Testis (tissue), 2 donors: ENCODE measurements at regions not wholly inside any gene's neighbourhood (a gene's known extent, or its start where the extent isn't known, plus 50 kb on each side); places are given as distances from the start of the nearest gene placed in this dataset.
"Not testable (repeated sequence)": the region's sequence is repeated elsewhere in the genome, so short reads cannot be mapped to it uniquely, and the experiment has no call there.

Experiments
- DNase-seq: peaks from one replicate; pipeline ENCODE4 v3.0.0-alpha.2; 2019
- H3K27ac ChIP-seq, 2 donors: fragments of 200-600 bp; sonication (generic); one replicate each; pipeline ENCODE4 v1.5.1; 2019
- H3K27me3 ChIP-seq: fragments of 200-600 bp; sonication (generic); one replicate; pipeline ENCODE4 v1.5.1; 2019
- H3K36me3 ChIP-seq: fragments of 200-600 bp; sonication (generic); one replicate; pipeline ENCODE4 v1.5.1; 2017; ENCODE audit warnings: low read depth; ENCODE audit errors: missing control alignments
- H3K4me1 ChIP-seq: fragments of 200-600 bp; sonication (generic); one replicate; pipeline ENCODE4 v1.5.1; 2019
- H3K4me3 ChIP-seq, 2 donors: fragments of 200-600 bp; sonication (generic); one replicate each; pipeline ENCODE4 v1.5.1; 2017 to 2019
- H3K9me3 ChIP-seq: fragments of 200-600 bp; sonication (generic); one replicate; pipeline ENCODE4 v1.5.1; 2017
- POLR2A ChIP-seq: fragments of 450-650 bp; IDR thresholded peaks from one replicate; pipeline ENCODE4 v1.6.1; 2017; ENCODE audit warnings: antibody characterized with exemption, mild to moderate bottlenecking, moderate library complexity
- WGBS, 2 donors: methylation state at CpG; one replicate each; pipeline ENCODE4 v1.1.5; 2018; 5-methylcytosine and 5-hydroxymethylcytosine counted together
- intact Hi-C: fragments of 100-400 bp; cut with DNase I; formaldehyde crosslinking; loops from one replicate; pipeline ENCODE4 v1.15.1; 2023; ENCODE audit warnings: low total_unique reads
- TF ChIP-seq, protein P1 (sequence below), 3 experiments: fragments of 450-650 bp in 2 of 3; fragments of 200-600 bp in 1 of 3; sonication (generic) in 1 of 3; IDR thresholded peaks; one replicate each; pipeline ENCODE4 v1.5.1; 2016 to 2019; ENCODE audit warnings: antibody characterized with exemption in 3 of 3, mild to moderate bottlenecking in 2 of 3, moderate library complexity in 1 of 3

GRCh38 chr14:71165121-71166031 is 258.1 kb downstream of the PCNX1 start:
- WGBS, 2 donors = 44 to 48% methylated on average over 15 of the region's 15 CpGs
- TF ChIP-seq, protein P1, sequence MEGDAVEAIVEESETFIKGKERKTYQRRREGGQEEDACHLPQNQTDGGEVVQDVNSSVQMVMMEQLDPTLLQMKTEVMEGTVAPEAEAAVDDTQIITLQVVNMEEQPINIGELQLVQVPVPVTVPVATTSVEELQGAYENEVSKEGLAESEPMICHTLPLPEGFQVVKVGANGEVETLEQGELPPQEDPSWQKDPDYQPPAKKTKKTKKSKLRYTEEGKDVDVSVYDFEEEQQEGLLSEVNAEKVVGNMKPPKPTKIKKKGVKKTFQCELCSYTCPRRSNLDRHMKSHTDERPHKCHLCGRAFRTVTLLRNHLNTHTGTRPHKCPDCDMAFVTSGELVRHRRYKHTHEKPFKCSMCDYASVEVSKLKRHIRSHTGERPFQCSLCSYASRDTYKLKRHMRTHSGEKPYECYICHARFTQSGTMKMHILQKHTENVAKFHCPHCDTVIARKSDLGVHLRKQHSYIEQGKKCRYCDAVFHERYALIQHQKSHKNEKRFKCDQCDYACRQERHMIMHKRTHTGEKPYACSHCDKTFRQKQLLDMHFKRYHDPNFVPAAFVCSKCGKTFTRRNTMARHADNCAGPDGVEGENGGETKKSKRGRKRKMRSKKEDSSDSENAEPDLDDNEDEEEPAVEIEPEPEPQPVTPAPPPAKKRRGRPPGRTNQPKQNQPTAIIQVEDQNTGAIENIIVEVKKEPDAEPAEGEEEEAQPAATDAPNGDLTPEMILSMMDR (IDR thresholded peaks at IDR 0.05) = no peak
- no peak for TF ChIP-seq POLR2A
- no peak overlapping the region for H3K27ac ChIP-seq
- H3K4me1 ChIP-seq = peaks cover 14% of the 10 kb centered on the region
- peak; percentile 39 for DNase-seq
- H3K9me3 ChIP-seq = no peaks in the 10 kb centered on the region
- no peaks in the 10 kb centered on the region for H3K36me3 ChIP-seq
- intact Hi-C loops = no loop called here
- H3K27me3 ChIP-seq = no peaks in the 10 kb centered on the region
- no peak overlapping the region for H3K4me3 ChIP-seq

DNA sequence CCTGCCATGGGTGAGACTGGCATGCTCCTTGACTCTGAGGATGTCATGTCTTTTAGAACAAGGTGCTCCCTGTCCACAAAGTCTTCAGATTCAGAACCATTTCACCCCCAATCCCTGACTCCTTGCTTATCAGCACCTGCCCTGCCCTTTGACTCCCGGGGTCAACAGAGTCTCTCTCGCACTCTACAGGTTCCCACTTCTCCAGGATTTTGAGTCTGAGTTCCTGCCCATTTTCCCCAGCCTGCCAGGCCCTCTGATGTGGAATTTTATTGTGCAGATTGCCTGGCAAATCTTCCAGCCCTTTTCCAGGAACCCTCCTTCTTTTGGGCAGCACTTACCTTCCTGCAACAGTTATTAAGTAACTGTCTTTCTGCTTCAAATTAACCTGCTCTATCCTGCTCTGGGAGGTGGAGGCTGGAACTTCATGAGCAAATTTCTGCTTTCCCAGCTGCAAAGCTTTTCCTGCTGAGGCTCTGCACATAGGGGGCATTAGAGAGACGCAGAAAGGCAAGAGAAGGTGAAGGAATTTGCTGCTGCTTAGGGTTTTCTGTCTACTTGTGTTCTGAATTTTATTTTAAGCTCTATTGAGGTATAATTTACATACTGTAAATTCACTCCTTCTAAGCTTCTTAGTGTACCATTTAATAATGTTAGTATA is 259.1 kb downstream of the PCNX1 start:
- WGBS, 2 donors = 50 to 61% methylated on average over 3 of the region's 3 CpGs
- intact Hi-C loops = no loop called here
- TF ChIP-seq, protein P1 (IDR thresholded peaks at IDR 0.05) = peak in 2 of 3 experiments; percentile 33 to 60
- no peak for TF ChIP-seq POLR2A
- H3K27ac ChIP-seq = no peak overlapping the region
- peak; percentile 72 for DNase-seq
- H3K4me3 ChIP-seq = no peak overlapping the region
- H3K9me3 ChIP-seq = no peaks in the 10 kb centered on the region
- no peaks in the 10 kb centered on the region for H3K36me3 ChIP-seq
- H3K4me1 ChIP-seq = peaks cover 14% of the 10 kb centered on the region
- no peaks in the 10 kb centered on the region for H3K27me3 ChIP-seq

- H3K27me3 ChIP-seq, intact Hi-C loops, DNase-seq, H3K27ac ChIP-seq, H3K36me3 ChIP-seq, H3K9me3 ChIP-seq: not testable (repeated sequence)
- H3K4me1 ChIP-seq = peaks cover 14% of the 10 kb centered on the region
- H3K4me3 ChIP-seq = peak overlapping the region in 1 of 2 donors; percentile 46
- 68 to 77% methylated on average over 13 to 45 of the region's 48 CpGs for whole genome bisulfite sequencing, 2 donors
Observed at GRCh38 chr14:71167325-71167950, 260.2 kb downstream of the PCNX1 start.

- H3K27ac ChIP-seq, H3K9me3 ChIP-seq, H3K36me3 ChIP-seq, intact Hi-C loops, DNase-seq, H3K27me3 ChIP-seq: not testable (repeated sequence)
- WGBS, 2 donors = 58 to 67% methylated on average over 14 of the region's 14 CpGs
- peak overlapping the region in 1 of 2 donors; percentile 8 for H3K4me3 ChIP-seq
- H3K4me1 ChIP-seq = peaks cover 14% of the 10 kb centered on the region
Observed at GRCh38 chr14:71168161-71168560, 260.9 kb downstream of the PCNX1 start.

GRCh38 chr14:71168564-71169427 is 261.5 kb downstream of the PCNX1 start:
- peak; percentile 36 for DNase-seq
- no peaks in the 10 kb centered on the region for H3K9me3 ChIP-seq
- TF ChIP-seq, protein P1 (IDR thresholded peaks at IDR 0.05) = no peak
- no peak for TF ChIP-seq POLR2A
- H3K4me3 ChIP-seq = peak overlapping the region in 1 of 2 donors; percentile 8
- H3K36me3 ChIP-seq = no peaks in the 10 kb centered on the region
- H3K27ac ChIP-seq = no peak overlapping the region
- intact Hi-C loops = no loop called here
- 73 to 75% methylated on average over 17 of the region's 17 CpGs for WGBS, 2 donors
- no peaks in the 10 kb centered on the region for H3K27me3 ChIP-seq
- peaks cover 14% of the 10 kb centered on the region for H3K4me1 ChIP-seq
